ENCODE measurements at regions not wholly inside any gene's neighbourhood (a gene's known extent, or its start where the extent isn't known, plus 50 kb on each side); places are given as distances from the start of the nearest gene placed in this dataset.

DNA sequence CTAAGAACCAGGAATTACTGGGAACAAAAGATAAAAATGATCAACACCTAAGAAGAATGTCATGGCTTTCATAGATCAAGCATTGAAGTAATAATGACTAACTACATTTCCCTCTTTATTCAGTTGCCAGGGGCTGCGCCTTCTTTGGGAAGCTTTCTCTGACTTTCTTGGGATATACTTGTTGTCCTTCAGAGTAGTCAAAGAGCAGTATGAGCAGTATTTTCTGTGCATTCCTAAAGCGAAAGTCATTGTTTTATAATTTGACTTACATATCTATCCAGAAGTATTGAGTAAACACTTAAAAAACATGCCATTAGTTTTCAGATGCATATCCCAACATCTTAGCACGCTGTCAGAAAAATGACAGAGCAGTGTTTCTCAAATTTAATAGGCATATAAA, 2412.4 kb downstream of the PCDH9 start:
- TF ChIP-seq CREB1 (IDR thresholded peaks at IDR 0.05; ENCODE audit: low read depth) (no peak), TAF1 (IDR thresholded peaks at IDR 0.05; ENCODE audit: low read depth) (no peak), CEBPB (IDR thresholded peaks at IDR 0.05) (no peak), YY1 (IDR thresholded peaks at IDR 0.05; ENCODE audit: low read depth) (no peak), EP300 (IDR thresholded peaks at IDR 0.05; ENCODE audit: borderline replicate concordance) (no peak), TEAD4 (IDR thresholded peaks at IDR 0.05) (no peak), MAX (IDR thresholded peaks at IDR 0.05) (no peak), EGR1 (IDR thresholded peaks at IDR 0.05) (no peak), REST (IDR thresholded peaks at IDR 0.05; ENCODE audit: low read depth) (no peak)

GRCh38 chr13:64810750-64811149, 2419.4 kb downstream of the PCDH9 start:
- no peak for TF ChIP-seq NFIC (IDR thresholded peaks at IDR 0.05)

DNA sequence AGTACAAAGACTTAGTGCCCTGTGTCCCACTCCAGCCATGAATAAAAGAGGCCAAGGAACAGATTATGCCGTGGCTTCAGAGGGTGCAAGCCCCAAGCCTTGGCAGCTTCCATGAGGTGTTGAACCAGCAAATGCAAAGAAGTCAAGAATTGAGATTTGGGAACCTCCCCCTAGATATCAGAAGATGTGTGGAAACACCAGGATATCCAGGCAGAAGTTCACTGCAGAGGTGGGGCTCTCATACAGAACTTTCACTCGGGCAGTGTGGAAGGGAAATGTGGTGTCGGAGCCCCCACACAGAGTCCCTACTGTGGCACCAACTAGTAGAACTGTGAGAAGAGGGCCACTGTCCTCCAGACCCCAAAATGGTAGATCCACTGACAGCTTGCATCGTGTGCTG, 2421.4 kb downstream of the PCDH9 start:
- TF ChIP-seq TCF12 (IDR thresholded peaks at IDR 0.05; ENCODE audit: low read depth): no peak
- no peak for TF ChIP-seq FOXM1 (IDR thresholded peaks at IDR 0.05; ENCODE audit: borderline replicate concordance, low read depth)
- no peak for TF ChIP-seq REST (IDR thresholded peaks at IDR 0.05; ENCODE audit: low read depth)
- TF ChIP-seq NFIC (IDR thresholded peaks at IDR 0.05): no peak
- no peak for TF ChIP-seq ZBTB7A (IDR thresholded peaks at IDR 0.05; ENCODE audit: low read depth)
- TF ChIP-seq RAD21 (IDR thresholded peaks at IDR 0.05; ENCODE audit: low read depth): no peak

- TF ChIP-seq NFIC (IDR thresholded peaks at IDR 0.05) (no peak), TCF12 (IDR thresholded peaks at IDR 0.05; ENCODE audit: low read depth) (no peak), RAD21 (IDR thresholded peaks at IDR 0.05; ENCODE audit: low read depth) (no peak), REST (IDR thresholded peaks at IDR 0.05; ENCODE audit: low read depth) (no peak), YY1 (IDR thresholded peaks at IDR 0.05; ENCODE audit: low read depth) (no peak), EGR1 (IDR thresholded peaks at IDR 0.05) (no peak), CEBPB (IDR thresholded peaks at IDR 0.05) (no peak), TEAD4 (IDR thresholded peaks at IDR 0.05) (no peak), EP300 (IDR thresholded peaks at IDR 0.05; ENCODE audit: borderline replicate concordance) (no peak), MAX (IDR thresholded peaks at IDR 0.05) (no peak), ZBTB7A (IDR thresholded peaks at IDR 0.05; ENCODE audit: low read depth) (no peak), FOXM1 (IDR thresholded peaks at IDR 0.05; ENCODE audit: borderline replicate concordance, low read depth) (no peak), CREB1 (IDR thresholded peaks at IDR 0.05; ENCODE audit: low read depth) (no peak), TAF1 (IDR thresholded peaks at IDR 0.05; ENCODE audit: low read depth) (no peak)
- TF ChIP-seq, protein P1, sequence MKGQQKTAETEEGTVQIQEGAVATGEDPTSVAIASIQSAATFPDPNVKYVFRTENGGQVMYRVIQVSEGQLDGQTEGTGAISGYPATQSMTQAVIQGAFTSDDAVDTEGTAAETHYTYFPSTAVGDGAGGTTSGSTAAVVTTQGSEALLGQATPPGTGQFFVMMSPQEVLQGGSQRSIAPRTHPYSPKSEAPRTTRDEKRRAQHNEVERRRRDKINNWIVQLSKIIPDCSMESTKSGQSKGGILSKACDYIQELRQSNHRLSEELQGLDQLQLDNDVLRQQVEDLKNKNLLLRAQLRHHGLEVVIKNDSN (IDR thresholded peaks at IDR 0.05): no peak
These were observed 2428.4 kb downstream of the PCDH9 start for GRCh38 chr13:64801768-64802167.

DNA sequence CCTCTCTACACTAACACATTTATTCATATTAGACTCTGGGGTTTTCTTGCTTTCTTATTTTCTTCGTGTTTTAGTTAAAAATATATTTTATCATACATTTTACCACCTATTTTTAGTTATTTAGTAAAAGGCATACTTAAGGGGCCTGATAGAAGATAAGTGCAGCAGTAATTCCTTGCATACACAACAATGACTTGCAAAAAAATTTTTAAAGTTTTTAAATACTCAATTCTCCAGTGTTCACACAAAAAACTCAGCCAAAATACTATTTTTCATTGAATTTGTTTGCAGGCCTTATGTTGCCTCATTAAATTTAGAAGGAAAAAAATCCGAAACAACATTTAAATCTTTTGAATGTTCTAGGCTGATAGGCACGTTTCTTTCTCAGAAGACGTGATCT, 2431.7 kb downstream of the PCDH9 start:
- TF ChIP-seq REST (IDR thresholded peaks at IDR 0.05; ENCODE audit: low read depth) (no peak), TAF1 (IDR thresholded peaks at IDR 0.05; ENCODE audit: low read depth) (no peak), ZBTB7A (IDR thresholded peaks at IDR 0.05; ENCODE audit: low read depth) (no peak), RAD21 (IDR thresholded peaks at IDR 0.05; ENCODE audit: low read depth) (no peak), EGR1 (IDR thresholded peaks at IDR 0.05) (no peak), FOXM1 (IDR thresholded peaks at IDR 0.05; ENCODE audit: borderline replicate concordance, low read depth) (no peak), TCF12 (IDR thresholded peaks at IDR 0.05; ENCODE audit: low read depth) (no peak), YY1 (IDR thresholded peaks at IDR 0.05; ENCODE audit: low read depth) (no peak), CEBPB (IDR thresholded peaks at IDR 0.05) (no peak), EP300 (IDR thresholded peaks at IDR 0.05; ENCODE audit: borderline replicate concordance) (no peak), CREB1 (IDR thresholded peaks at IDR 0.05; ENCODE audit: low read depth) (no peak), NFIC (IDR thresholded peaks at IDR 0.05) (no peak), TEAD4 (IDR thresholded peaks at IDR 0.05) (no peak), MAX (IDR thresholded peaks at IDR 0.05) (no peak)
- TF ChIP-seq, protein P1 (IDR thresholded peaks at IDR 0.05): no peak
